ENCODE measurements at regions not wholly inside any gene's neighbourhood (a gene's known extent, or its start where the extent isn't known, plus 50 kb on each side); places are given as distances from the start of the nearest gene placed in this dataset.
"Not testable (repeated sequence)": the region's sequence is repeated elsewhere in the genome, so short reads cannot be mapped to it uniquely, and the experiment has no call there.

- DNase-seq (ENCODE audit: low read depth in 1 of 2, low spot score in 1 of 2): no peak
- TF ChIP-seq JUND (IDR thresholded peaks at IDR 0.05; ENCODE audit: low read depth): no peak
- in situ Hi-C loops (cut with HindIII; ENCODE audit: low pct_unique_long_range_greater_than_20kb, low sequenced_read_pairs): no loop called here
Observed at GRCh38 chr21:35473496-35473895, 424.4 kb upstream of the RUNX1 start.

- in situ Hi-C loops (cut with HindIII; ENCODE audit: low pct_unique_long_range_greater_than_20kb, low sequenced_read_pairs): no loop called here
Observed at GRCh38 chr21:35470522-35470921, 421.4 kb upstream of the RUNX1 start.

GRCh38 chr21:35469498-35469897 is 420.4 kb upstream of the RUNX1 start:
- no peak for TF ChIP-seq JUND (IDR thresholded peaks at IDR 0.05; ENCODE audit: low read depth)
- in situ Hi-C loops (cut with HindIII; ENCODE audit: low pct_unique_long_range_greater_than_20kb, low sequenced_read_pairs): no loop called here
- DNase-seq (ENCODE audit: low read depth in 1 of 2, low spot score in 1 of 2): no peak

More at GRCh38 chr21:35470522-35470921, 421.4 kb upstream of the RUNX1 start:
- no peak for DNase-seq (ENCODE audit: low read depth in 1 of 2, low spot score in 1 of 2)
- no peak for TF ChIP-seq JUND (IDR thresholded peaks at IDR 0.05; ENCODE audit: low read depth)

- no peak for TF ChIP-seq JUND (IDR thresholded peaks at IDR 0.05; ENCODE audit: low read depth)
- no peak for DNase-seq (ENCODE audit: low read depth in 1 of 2, low spot score in 1 of 2)
- in situ Hi-C loops (cut with HindIII; ENCODE audit: low pct_unique_long_range_greater_than_20kb, low sequenced_read_pairs): no loop called here
Observed at GRCh38 chr21:35468991-35469390, 419.9 kb upstream of the RUNX1 start.

GRCh38 chr21:35467566-35467965 is 418.5 kb upstream of the RUNX1 start:
- in situ Hi-C loops (cut with HindIII; ENCODE audit: low pct_unique_long_range_greater_than_20kb, low sequenced_read_pairs): no loop called here
- no peak for DNase-seq (ENCODE audit: low read depth in 1 of 2, low spot score in 1 of 2)
- TF ChIP-seq JUND (IDR thresholded peaks at IDR 0.05; ENCODE audit: low read depth): no peak

- in situ Hi-C loops (cut with HindIII; ENCODE audit: low pct_unique_long_range_greater_than_20kb, low sequenced_read_pairs); DNase-seq (ENCODE audit: low read depth in 1 of 2, low spot score in 1 of 2): not testable (repeated sequence)
Observed at GRCh38 chr21:35466681-35467080, 417.6 kb upstream of the RUNX1 start.

GRCh38 chr21:35465741-35466140 is 416.6 kb upstream of the RUNX1 start:
- TF ChIP-seq JUND (IDR thresholded peaks at IDR 0.05; ENCODE audit: low read depth): no peak
- no peak for DNase-seq (ENCODE audit: low read depth in 1 of 2, low spot score in 1 of 2)
- in situ Hi-C loops (cut with HindIII; ENCODE audit: low pct_unique_long_range_greater_than_20kb, low sequenced_read_pairs): no loop called here

- no peak for TF ChIP-seq JUND (IDR thresholded peaks at IDR 0.05; ENCODE audit: low read depth)
- DNase-seq (ENCODE audit: low read depth in 1 of 2, low spot score in 1 of 2): no peak
- in situ Hi-C loops (cut with HindIII; ENCODE audit: low pct_unique_long_range_greater_than_20kb, low sequenced_read_pairs): no loop called here
Observed at GRCh38 chr21:35461700-35462099, 412.6 kb upstream of the RUNX1 start.

GRCh38 chr21:35460441-35460840 is 411.3 kb upstream of the RUNX1 start:
- no peak for TF ChIP-seq JUND (IDR thresholded peaks at IDR 0.05; ENCODE audit: low read depth)

GRCh38 chr21:35458405-35458804 is 409.3 kb upstream of the RUNX1 start:
- TF ChIP-seq JUND (IDR thresholded peaks at IDR 0.05; ENCODE audit: low read depth): no peak
- no peak for DNase-seq (ENCODE audit: low read depth in 1 of 2, low spot score in 1 of 2)
- in situ Hi-C loops (cut with HindIII; ENCODE audit: low pct_unique_long_range_greater_than_20kb, low sequenced_read_pairs): no loop called here

More at GRCh38 chr21:35460441-35460840, 411.3 kb upstream of the RUNX1 start:
- DNase-seq (ENCODE audit: low read depth in 1 of 2, low spot score in 1 of 2): no peak
- in situ Hi-C loops (cut with HindIII; ENCODE audit: low pct_unique_long_range_greater_than_20kb, low sequenced_read_pairs): no loop called here

- TF ChIP-seq JUND (IDR thresholded peaks at IDR 0.05; ENCODE audit: low read depth): no peak
- in situ Hi-C loops (cut with HindIII; ENCODE audit: low pct_unique_long_range_greater_than_20kb, low sequenced_read_pairs): no loop called here
- DNase-seq (ENCODE audit: low read depth in 1 of 2, low spot score in 1 of 2): no peak
Observed at GRCh38 chr21:35457097-35457804, 408.1 kb upstream of the RUNX1 start.

- no peak for TF ChIP-seq JUND (IDR thresholded peaks at IDR 0.05; ENCODE audit: low read depth)
- no peak for DNase-seq (ENCODE audit: low read depth in 1 of 2, low spot score in 1 of 2)
- in situ Hi-C loops (cut with HindIII; ENCODE audit: low pct_unique_long_range_greater_than_20kb, low sequenced_read_pairs): no loop called here
Observed at GRCh38 chr21:35451276-35451675, 402.2 kb upstream of the RUNX1 start.

GRCh38 chr21:35450830-35451229 is 401.7 kb upstream of the RUNX1 start:
- in situ Hi-C loops (cut with HindIII; ENCODE audit: low pct_unique_long_range_greater_than_20kb, low sequenced_read_pairs): no loop called here
- DNase-seq (ENCODE audit: low read depth in 1 of 2, low spot score in 1 of 2): no peak

GRCh38 chr21:35449846-35450245 is 400.7 kb upstream of the RUNX1 start:
- in situ Hi-C loops (cut with HindIII; ENCODE audit: low pct_unique_long_range_greater_than_20kb, low sequenced_read_pairs): no loop called here
- TF ChIP-seq JUND (IDR thresholded peaks at IDR 0.05; ENCODE audit: low read depth): no peak

More at GRCh38 chr21:35450830-35451229, 401.7 kb upstream of the RUNX1 start:
- TF ChIP-seq JUND (IDR thresholded peaks at IDR 0.05; ENCODE audit: low read depth): no peak

More at GRCh38 chr21:35449846-35450245, 400.7 kb upstream of the RUNX1 start:
- no peak for DNase-seq (ENCODE audit: low read depth in 1 of 2, low spot score in 1 of 2)

All from T47D (cell line).